ENCODE measurements at regions not wholly inside any gene's neighbourhood (a gene's known extent, or its start where the extent isn't known, plus 50 kb on each side); places are given as distances from the start of the nearest gene placed in this dataset.
"Not testable (repeated sequence)": the region's sequence is repeated elsewhere in the genome, so short reads cannot be mapped to it uniquely, and the experiment has no call there.

DNA sequence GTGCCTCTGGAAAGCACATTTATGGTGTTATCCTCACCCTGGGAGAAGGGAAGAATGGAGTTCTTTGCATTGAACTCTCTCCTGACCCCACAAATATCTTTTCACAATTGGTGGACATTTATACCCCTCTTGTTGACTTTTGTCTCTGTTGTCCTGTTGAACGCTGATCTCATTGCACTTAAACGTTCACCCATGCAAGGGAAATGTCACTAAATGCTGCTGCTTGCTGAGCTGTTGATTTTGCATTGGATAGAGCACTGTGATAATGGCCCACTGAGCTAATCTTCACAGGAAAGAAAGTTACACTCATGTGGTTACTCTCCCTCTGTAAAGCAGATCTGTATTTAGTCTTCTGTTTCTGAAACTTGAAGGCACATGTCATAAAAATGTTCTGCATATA, 133.4 kb downstream of the FZD1 start:
- DNase-seq (ENCODE audit: low read depth in 4 of 4, low spot score in 2 of 4), result no peak

GRCh38 chr7:91398341-91398740, 134.1 kb downstream of the FZD1 start:
- no peak for DNase-seq (ENCODE audit: low read depth in 4 of 4, low spot score in 2 of 4)

DNA sequence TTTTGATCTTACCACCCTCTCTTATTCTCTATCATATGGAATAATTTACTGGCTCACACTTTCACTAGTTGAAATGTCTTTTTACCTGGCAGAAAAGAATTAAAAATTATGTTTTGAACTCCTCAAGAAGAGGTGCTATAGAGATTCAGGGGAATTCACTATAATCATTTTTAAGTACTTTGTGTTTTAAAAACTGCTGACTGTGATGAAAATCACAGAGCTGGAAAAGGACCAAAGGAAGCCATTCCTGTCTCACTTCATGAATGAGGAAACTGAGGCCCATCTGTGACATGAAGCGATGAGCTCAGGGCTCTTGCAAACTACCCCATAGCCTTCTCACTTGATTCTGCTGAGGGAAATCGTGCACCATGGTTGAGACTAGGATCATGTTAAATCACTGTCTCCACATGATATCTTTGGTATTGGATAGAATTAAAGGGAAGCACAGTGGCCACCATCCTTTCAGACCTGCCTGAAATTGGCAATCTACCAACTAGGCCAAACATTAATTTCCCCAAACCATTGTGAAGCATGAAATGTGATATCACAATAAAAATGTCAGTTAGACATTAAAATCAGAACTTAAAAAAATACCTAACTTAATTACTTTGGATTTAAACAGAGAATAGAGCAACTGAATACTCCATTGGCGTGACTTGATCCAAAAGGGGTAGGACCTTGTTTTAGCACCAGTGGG, 141.0 kb downstream of the FZD1 start:
- no peak for DNase-seq (ENCODE audit: low read depth in 4 of 4, low spot score in 2 of 4)

DNA sequence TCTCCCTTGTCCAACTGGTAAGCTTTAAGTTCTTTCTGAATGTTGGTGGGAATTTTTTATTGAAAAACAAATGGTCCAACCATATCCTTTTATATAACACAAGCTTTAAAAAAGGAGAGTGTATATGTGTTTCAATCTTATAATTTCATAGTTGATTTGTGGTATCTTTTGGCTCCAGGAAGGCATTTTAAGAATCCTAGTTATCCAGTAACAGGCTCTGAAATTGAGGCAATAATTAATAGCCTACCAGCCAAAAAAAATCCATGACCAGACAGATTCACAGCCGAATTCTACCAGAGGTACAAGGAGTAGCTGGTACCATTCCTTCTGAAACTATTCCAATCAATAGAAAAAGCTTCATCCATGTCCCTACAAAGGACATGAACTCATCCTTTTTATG, 141.6 kb downstream of the FZD1 start:
- not testable (repeated sequence) for DNase-seq (ENCODE audit: low read depth in 4 of 4, low spot score in 2 of 4)

DNA sequence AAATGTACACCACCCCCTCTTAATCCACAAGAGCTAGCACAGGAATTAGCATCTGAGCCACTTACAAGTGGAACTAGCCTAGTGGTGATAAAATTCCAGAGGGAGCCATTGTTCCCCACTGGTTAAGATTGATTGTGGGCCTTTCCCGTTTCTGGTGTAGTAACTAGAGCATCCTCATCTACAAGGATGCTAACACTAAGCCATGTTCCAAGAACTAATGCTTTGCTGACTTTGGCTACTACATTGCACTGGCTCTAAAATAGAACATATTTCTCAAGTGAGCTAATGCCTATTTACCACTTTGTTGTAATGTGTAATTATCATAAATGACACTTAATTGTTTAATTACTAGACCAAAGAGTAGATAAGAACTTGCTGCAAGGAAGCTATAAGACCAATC, 143.7 kb downstream of the FZD1 start:
- no peak for DNase-seq (ENCODE audit: low read depth in 4 of 4, low spot score in 2 of 4)

GRCh38 chr7:91408388-91409154, 144.3 kb downstream of the FZD1 start:
- no peak for DNase-seq (ENCODE audit: low read depth in 4 of 4, low spot score in 2 of 4)

GRCh38 chr7:91411060-91411459, 146.8 kb downstream of the FZD1 start:
- DNase-seq (ENCODE audit: low read depth in 4 of 4, low spot score in 2 of 4), result no peak

DNA sequence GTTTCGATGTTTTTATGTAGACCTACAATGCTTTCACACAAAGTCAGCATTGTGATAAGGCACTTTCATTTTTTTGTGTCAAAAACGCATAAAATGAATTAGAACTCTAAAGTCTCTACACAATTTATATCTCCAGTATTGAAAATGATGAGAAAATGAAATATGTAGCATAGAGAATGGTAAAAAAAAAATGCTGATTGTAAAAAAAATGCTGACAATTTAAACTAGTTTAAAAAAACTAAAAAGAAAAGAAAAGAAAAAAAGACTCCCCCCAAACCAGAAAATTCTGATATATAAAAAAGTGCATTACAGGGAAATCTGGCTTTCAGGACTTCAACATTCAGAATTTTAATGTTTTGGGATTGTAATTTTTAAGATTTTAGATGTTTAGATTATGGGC, 148.1 kb downstream of the FZD1 start:
- DNase-seq (ENCODE audit: low read depth in 4 of 4, low spot score in 2 of 4), result no peak

DNA sequence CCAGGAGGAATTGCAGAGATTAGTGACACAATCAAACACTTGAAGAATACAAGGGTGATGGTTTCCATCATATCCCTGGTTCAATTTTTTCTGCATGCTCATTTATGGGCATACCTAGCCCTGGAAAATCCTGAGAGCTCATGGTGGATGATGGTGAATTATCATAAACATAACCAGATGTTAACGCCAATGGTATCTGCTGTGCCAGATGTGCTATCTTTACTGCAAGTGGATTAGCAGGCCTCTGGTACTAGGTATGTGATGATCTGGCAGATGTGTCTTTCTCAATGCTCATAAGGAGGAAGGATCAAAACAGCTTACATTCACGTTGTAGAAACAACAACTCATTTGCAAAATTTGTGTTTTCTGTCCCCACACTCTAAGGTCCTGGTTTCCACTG, 150.5 kb downstream of the FZD1 start:
- DNase-seq (ENCODE audit: low read depth in 4 of 4, low spot score in 2 of 4), result no peak

- no peak for DNase-seq (ENCODE audit: low read depth in 4 of 4, low spot score in 2 of 4)
These were observed 152.1 kb downstream of the FZD1 start for GRCh38 chr7:91416155-91416865.

GRCh38 chr7:91420606-91421005, 156.4 kb downstream of the FZD1 start:
- no peak for DNase-seq (ENCODE audit: low read depth in 4 of 4, low spot score in 2 of 4)

DNA sequence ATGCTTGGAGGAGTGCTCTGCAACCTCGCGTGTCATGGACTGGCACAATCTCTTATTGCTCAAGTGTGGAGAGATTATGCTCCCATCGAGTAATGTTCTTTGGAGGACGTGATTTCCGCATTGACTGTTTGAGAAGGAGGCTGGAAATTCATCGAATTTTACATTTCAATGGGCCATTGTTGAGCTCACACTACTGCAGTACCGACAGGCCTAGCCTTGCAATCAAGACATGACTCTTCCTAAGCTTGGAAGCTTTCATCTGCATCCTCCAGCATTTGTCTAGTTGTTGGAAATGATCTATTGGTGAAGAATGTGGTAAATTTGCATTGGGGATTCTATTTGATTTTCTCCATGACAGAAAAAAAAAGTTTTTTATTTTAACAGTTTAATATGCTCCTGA, 156.8 kb downstream of the FZD1 start:
- DNase-seq (ENCODE audit: low read depth in 4 of 4, low spot score in 2 of 4), result no peak

- no peak for DNase-seq (ENCODE audit: low read depth in 4 of 4, low spot score in 2 of 4)
These were observed 160.1 kb downstream of the FZD1 start for GRCh38 chr7:91424371-91424770.

- no peak for DNase-seq (ENCODE audit: low read depth in 4 of 4, low spot score in 2 of 4)
These were observed 160.9 kb downstream of the FZD1 start for GRCh38 chr7:91425149-91425548.

DNA sequence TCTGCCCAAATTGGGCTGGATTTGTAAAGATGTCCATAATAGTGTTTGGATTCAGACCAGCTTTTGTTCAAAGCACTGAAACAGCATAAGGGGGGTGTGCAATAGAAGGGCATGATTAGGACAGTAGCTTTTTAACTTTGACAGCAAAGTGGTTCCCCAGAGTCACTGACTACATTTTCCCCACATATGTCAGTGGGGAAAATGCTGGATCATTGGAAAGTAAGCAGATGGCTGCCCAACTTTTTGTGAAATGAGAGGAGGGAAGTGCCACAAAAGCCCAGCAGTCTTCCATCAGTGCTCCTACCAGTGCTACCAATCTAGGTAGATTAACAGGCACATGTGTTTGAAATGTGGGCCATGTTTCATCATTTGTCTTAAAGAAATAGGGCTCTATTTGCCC, 162.8 kb downstream of the FZD1 start:
- DNase-seq (ENCODE audit: low read depth in 4 of 4, low spot score in 2 of 4), result no peak

- no peak for DNase-seq (ENCODE audit: low read depth in 4 of 4, low spot score in 2 of 4)
These were observed 167.4 kb downstream of the FZD1 start for GRCh38 chr7:91431601-91432000.

- no peak for DNase-seq (ENCODE audit: low read depth in 4 of 4, low spot score in 2 of 4)
These were observed 170.6 kb downstream of the FZD1 start for GRCh38 chr7:91434836-91435235.

DNA sequence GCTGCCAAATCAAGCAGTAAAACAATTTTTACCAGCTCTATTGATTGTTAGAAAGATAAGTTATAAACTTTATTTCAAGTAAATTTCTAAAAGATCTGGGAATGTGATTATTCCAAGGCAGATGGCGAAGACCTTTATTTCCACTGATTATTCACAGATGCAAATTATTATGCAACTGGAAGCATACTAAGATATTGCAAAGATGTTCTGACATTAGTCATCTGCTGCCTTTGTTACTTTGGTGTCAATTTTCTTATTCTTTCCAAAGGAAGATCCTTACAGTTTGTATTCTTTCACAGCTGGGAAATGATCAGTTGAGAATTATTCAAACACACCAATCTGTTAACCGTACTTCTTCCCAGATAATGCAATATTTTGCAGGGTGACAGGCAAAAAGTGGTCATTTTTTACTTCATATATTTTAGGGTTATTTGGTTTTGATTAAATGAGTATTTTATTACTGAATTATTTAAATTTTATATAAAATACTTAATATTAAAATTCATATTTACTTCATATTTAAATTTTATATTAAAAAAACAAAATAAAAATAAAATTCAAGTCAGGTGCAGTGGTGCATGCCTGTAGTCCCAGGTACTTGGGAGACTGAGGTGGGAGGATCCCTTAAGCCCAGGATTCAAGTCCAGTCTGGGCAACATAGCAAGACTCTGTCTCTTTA, 171.3 kb downstream of the FZD1 start:
- DNase-seq (ENCODE audit: low read depth in 4 of 4, low spot score in 2 of 4), result no peak

DNA sequence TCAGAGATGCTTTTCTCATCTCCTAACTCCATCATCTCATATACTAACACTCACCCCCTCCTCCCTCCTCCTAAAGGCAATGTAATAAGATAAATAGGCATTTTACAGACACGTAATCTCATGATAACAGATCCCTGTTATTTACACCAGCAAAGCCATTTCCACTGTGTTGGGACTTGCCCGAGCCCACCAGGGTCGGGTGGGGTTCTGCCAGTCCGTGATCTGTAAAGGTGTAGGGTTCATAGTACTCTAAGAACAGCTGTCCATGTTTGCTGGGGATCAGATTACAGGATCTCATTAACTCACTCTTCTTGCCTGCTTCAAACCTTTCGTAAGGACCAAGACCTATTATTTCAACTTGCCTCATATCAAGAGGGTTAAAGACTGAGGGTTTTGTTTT, 172.4 kb downstream of the FZD1 start:
- no peak for DNase-seq (ENCODE audit: low read depth in 4 of 4, low spot score in 2 of 4)

GRCh38 chr7:91440198-91440597, 176.0 kb downstream of the FZD1 start:
- not testable (repeated sequence) for DNase-seq (ENCODE audit: low read depth in 4 of 4, low spot score in 2 of 4)

GRCh38 chr7:91443862-91444261, 179.6 kb downstream of the FZD1 start:
- DNase-seq (ENCODE audit: low read depth in 4 of 4, low spot score in 2 of 4), result no peak
